ENCODE measurements at regions not wholly inside any gene's neighbourhood (a gene's known extent, or its start where the extent isn't known, plus 50 kb on each side); places are given as distances from the start of the nearest gene placed in this dataset.
A peak's percentile ranks its signal among the peaks of the same experiment; 100 is the strongest.
"Not testable (repeated sequence)": the region's sequence is repeated elsewhere in the genome, so short reads cannot be mapped to it uniquely, and the experiment has no call there.

- DNase-seq: no peak
These were observed 742.3 kb upstream of the SLC8A1 start for GRCh38 chr2:41194230-41194629.

- no peak for DNase-seq
These were observed 745.9 kb upstream of the SLC8A1 start for GRCh38 chr2:41197781-41198180.

- DNase-seq: peak; percentile 45
These were observed 747.4 kb upstream of the SLC8A1 start for GRCh38 chr2:41199334-41199733.

GRCh38 chr2:41204315-41204714, 752.4 kb upstream of the SLC8A1 start:
- DNase-seq: no peak

- DNase-seq: no peak
These were observed 754.1 kb upstream of the SLC8A1 start for GRCh38 chr2:41206004-41206403.

- no peak for DNase-seq
These were observed 755.7 kb upstream of the SLC8A1 start for GRCh38 chr2:41207578-41207977.

- DNase-seq: not testable (repeated sequence)
These were observed 758.1 kb upstream of the SLC8A1 start for GRCh38 chr2:41210030-41210429.

- no peak for DNase-seq
These were observed 765.1 kb upstream of the SLC8A1 start for GRCh38 chr2:41216978-41217377.

- no peak for DNase-seq
These were observed 770.7 kb upstream of the SLC8A1 start for GRCh38 chr2:41222593-41222992.

GRCh38 chr2:41234093-41234492, 782.2 kb upstream of the SLC8A1 start:
- no peak for DNase-seq

- no peak for DNase-seq
These were observed 789.6 kb upstream of the SLC8A1 start for GRCh38 chr2:41241325-41242000.

- DNase-seq: no peak
These were observed 790.1 kb upstream of the SLC8A1 start for GRCh38 chr2:41242001-41242331.

- no peak for DNase-seq
These were observed 779.7 kb upstream of the PKDCC start for GRCh38 chr2:41267929-41268659.

- DNase-seq: no peak
These were observed 764.6 kb upstream of the PKDCC start for GRCh38 chr2:41283079-41283775.

- no peak for DNase-seq
These were observed 754.3 kb upstream of the PKDCC start for GRCh38 chr2:41293491-41293890.

- no peak for DNase-seq
These were observed 753.5 kb upstream of the PKDCC start for GRCh38 chr2:41294331-41294730.

- DNase-seq: no peak
These were observed 734.7 kb upstream of the PKDCC start for GRCh38 chr2:41313082-41313481.

- no peak for DNase-seq
These were observed 733.2 kb upstream of the PKDCC start for GRCh38 chr2:41314511-41315070.

GRCh38 chr2:41319437-41319836, 728.4 kb upstream of the PKDCC start:
- no peak for DNase-seq

GRCh38 chr2:41320491-41320890, 727.3 kb upstream of the PKDCC start:
- no peak for DNase-seq

GRCh38 chr2:41321351-41321750, 726.5 kb upstream of the PKDCC start:
- DNase-seq: no peak

GRCh38 chr2:41326851-41327250, 721.0 kb upstream of the PKDCC start:
- DNase-seq: no peak

GRCh38 chr2:41329040-41329439, 718.8 kb upstream of the PKDCC start:
- no peak for DNase-seq

- DNase-seq: no peak
These were observed 713.7 kb upstream of the PKDCC start for GRCh38 chr2:41334159-41334558.
